ENCODE measurements at regions not wholly inside any gene's neighbourhood (a gene's known extent, or its start where the extent isn't known, plus 50 kb on each side); places are given as distances from the start of the nearest gene placed in this dataset.

DNA sequence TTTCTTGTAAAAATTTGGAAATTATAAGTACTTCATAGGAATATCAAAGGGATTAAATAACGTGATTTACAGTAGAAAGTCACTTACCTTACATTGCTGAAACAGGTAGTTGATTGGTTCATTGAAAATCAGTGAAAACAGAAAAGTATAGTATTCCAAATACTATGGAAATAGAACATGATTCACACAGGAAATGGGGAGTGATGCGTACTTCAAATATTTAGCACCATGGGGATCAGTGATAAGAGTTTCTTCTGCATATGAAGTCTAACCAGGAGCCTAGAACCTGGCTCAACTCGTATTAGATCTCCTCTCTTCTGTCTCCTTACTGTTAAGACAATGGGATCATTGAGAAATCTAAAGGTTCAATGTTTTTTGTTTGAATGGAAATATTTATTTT is 133.3 kb downstream of the FAM174A start:
- no peak for TF ChIP-seq POLR2AphosphoS5 (IDR thresholded peaks at IDR 0.05; ENCODE audit: low read depth, low read length)
- TF ChIP-seq, protein P1, sequence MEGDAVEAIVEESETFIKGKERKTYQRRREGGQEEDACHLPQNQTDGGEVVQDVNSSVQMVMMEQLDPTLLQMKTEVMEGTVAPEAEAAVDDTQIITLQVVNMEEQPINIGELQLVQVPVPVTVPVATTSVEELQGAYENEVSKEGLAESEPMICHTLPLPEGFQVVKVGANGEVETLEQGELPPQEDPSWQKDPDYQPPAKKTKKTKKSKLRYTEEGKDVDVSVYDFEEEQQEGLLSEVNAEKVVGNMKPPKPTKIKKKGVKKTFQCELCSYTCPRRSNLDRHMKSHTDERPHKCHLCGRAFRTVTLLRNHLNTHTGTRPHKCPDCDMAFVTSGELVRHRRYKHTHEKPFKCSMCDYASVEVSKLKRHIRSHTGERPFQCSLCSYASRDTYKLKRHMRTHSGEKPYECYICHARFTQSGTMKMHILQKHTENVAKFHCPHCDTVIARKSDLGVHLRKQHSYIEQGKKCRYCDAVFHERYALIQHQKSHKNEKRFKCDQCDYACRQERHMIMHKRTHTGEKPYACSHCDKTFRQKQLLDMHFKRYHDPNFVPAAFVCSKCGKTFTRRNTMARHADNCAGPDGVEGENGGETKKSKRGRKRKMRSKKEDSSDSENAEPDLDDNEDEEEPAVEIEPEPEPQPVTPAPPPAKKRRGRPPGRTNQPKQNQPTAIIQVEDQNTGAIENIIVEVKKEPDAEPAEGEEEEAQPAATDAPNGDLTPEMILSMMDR (IDR thresholded peaks at IDR 0.05), result no peak
- TF ChIP-seq, protein P2, sequence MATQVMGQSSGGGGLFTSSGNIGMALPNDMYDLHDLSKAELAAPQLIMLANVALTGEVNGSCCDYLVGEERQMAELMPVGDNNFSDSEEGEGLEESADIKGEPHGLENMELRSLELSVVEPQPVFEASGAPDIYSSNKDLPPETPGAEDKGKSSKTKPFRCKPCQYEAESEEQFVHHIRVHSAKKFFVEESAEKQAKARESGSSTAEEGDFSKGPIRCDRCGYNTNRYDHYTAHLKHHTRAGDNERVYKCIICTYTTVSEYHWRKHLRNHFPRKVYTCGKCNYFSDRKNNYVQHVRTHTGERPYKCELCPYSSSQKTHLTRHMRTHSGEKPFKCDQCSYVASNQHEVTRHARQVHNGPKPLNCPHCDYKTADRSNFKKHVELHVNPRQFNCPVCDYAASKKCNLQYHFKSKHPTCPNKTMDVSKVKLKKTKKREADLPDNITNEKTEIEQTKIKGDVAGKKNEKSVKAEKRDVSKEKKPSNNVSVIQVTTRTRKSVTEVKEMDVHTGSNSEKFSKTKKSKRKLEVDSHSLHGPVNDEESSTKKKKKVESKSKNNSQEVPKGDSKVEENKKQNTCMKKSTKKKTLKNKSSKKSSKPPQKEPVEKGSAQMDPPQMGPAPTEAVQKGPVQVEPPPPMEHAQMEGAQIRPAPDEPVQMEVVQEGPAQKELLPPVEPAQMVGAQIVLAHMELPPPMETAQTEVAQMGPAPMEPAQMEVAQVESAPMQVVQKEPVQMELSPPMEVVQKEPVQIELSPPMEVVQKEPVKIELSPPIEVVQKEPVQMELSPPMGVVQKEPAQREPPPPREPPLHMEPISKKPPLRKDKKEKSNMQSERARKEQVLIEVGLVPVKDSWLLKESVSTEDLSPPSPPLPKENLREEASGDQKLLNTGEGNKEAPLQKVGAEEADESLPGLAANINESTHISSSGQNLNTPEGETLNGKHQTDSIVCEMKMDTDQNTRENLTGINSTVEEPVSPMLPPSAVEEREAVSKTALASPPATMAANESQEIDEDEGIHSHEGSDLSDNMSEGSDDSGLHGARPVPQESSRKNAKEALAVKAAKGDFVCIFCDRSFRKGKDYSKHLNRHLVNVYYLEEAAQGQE (IDR thresholded peaks at IDR 0.05; ENCODE audit: insufficient read depth in 1 of 2, low read depth in 2 of 2, low read length in 1 of 2), result no peak
- TF ChIP-seq SIN3A (IDR thresholded peaks at IDR 0.05; ENCODE audit: borderline replicate concordance, insufficient read depth, low read depth, low read length), result no peak
